ENCODE measurements at regions not wholly inside any gene's neighbourhood (a gene's known extent, or its start where the extent isn't known, plus 50 kb on each side); places are given as distances from the start of the nearest gene placed in this dataset.

DNA sequence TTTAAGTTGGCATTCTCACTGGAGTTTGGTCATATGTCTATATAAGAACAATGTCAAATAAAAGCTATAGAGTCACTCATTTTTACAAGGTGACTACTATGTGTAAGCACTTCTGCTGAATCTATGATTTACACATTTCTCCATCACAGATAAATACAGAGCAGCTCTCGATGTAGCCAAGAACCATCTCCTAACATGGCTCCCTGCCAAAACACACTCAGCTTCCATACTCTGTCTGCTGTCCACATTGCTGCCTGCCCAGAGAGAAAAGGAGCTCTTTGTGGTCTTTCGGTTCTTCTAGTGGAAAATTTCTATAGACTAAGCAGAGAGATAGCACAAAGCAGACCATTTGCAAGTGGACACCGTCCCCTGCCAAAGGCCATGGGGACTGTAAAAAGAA, 190.9 kb upstream of the KLF12 start:
- TF ChIP-seq, protein P1, sequence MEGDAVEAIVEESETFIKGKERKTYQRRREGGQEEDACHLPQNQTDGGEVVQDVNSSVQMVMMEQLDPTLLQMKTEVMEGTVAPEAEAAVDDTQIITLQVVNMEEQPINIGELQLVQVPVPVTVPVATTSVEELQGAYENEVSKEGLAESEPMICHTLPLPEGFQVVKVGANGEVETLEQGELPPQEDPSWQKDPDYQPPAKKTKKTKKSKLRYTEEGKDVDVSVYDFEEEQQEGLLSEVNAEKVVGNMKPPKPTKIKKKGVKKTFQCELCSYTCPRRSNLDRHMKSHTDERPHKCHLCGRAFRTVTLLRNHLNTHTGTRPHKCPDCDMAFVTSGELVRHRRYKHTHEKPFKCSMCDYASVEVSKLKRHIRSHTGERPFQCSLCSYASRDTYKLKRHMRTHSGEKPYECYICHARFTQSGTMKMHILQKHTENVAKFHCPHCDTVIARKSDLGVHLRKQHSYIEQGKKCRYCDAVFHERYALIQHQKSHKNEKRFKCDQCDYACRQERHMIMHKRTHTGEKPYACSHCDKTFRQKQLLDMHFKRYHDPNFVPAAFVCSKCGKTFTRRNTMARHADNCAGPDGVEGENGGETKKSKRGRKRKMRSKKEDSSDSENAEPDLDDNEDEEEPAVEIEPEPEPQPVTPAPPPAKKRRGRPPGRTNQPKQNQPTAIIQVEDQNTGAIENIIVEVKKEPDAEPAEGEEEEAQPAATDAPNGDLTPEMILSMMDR (IDR thresholded peaks at IDR 0.05), result no peak
- TF ChIP-seq EP300 (IDR thresholded peaks at IDR 0.05), result no peak

Measured in ovary (tissue), 3 donors.